Endothelial cell of umbilical vein (primary cell): ENCODE measurements at regions not wholly inside any gene's neighbourhood (a gene's known extent, or its start where the extent isn't known, plus 50 kb on each side); places are given as distances from the start of the nearest gene placed in this dataset.
"Not testable (repeated sequence)": the region's sequence is repeated elsewhere in the genome, so short reads cannot be mapped to it uniquely, and the experiment has no call there.

ENCODE experiments used
- BruUV-seq: library from RNA; stranded (reverse); fragments of 400-500 nt; replicated peaks from 2 replicates; lab custom pipeline; 2021; lab: Mats Ljungman, UMichigan
- CTCF ChIA-PET: fragments of 300-600, 350-600 bp; sonication (Branson Sonifier 250); formaldehyde crosslinking; loops from one replicate; lab custom pipeline; 2021; ENCODE audit warnings: antibody characterized with exemption, inconsistent platforms; lab: Charles Lee
- POLR2A ChIA-PET: fragments of 300-600, 350-600 bp; sonication (Branson Sonifier 250); formaldehyde crosslinking; loops from one replicate; lab custom pipeline; 2021; ENCODE audit warnings: antibody characterized with exemption, inconsistent platforms; lab: Charles Lee
- DNase-seq: peaks from one replicate; pipeline ENCODE4 v3.0.0-alpha.2; 2011; ENCODE audit warnings: low read depth, low spot score
- FAIRE-seq: peaks from 2 replicates; lab custom pipeline; 2011; peaks lifted over from hg19 to GRCh38; lab: Jason Lieb, UNC
- H2AFZ ChIP-seq: 2 replicates; pipeline ENCODE4 v1.6.0; 2012; ENCODE audit warnings: low read depth, low read length, control low read depth, inconsistent platforms
- H3K27ac ChIP-seq: 2 replicates; pipeline ENCODE4 v1.5.1; 2011; ENCODE audit warnings: low read depth, mild to moderate bottlenecking, control low read depth, low read length, moderate library complexity; ENCODE audit not compliant: insufficient read depth
- H3K27me3 ChIP-seq, 2 experiments: 2 replicates each; pipeline versions ENCODE4 v1.6.0 to v1.6.1; 2011; ENCODE audit warnings: low read length in 2 of 2, mixed read lengths in 1 of 2; ENCODE audit not compliant: control insufficient read depth in 2 of 2, insufficient read depth in 2 of 2
- H3K36me3 ChIP-seq, 2 experiments: 2 replicates in 1 of 2; 3 replicates in 1 of 2; pipeline ENCODE4 v1.5.1; 2011; ENCODE audit warnings: low read length in 2 of 2, mild to moderate bottlenecking in 1 of 2, moderate library complexity in 1 of 2; ENCODE audit not compliant: control insufficient read depth in 2 of 2, insufficient read depth in 2 of 2; ENCODE audit errors: extremely low read depth in 1 of 2
- H3K4me1 ChIP-seq: 3 replicates; pipeline ENCODE4 v1.5.1; 2011; ENCODE audit warnings: mild to moderate bottlenecking, low read length; ENCODE audit not compliant: control insufficient read depth, insufficient read depth; ENCODE audit errors: extremely low read depth
- H3K4me2 ChIP-seq: 2 replicates; pipeline ENCODE4 v1.6.1; 2011; ENCODE audit warnings: low read length, control low read depth, mixed read lengths; ENCODE audit not compliant: insufficient read depth
- H3K4me3 ChIP-seq, 3 experiments: fragments of 200-600 bp in 1 of 3; sonication (generic), shearing (Covaris generic) in 1 of 3; replicated peaks in 1 of 3; 2 replicates each; pipeline ENCODE4 v1.5.1; 2011 to 2016; ENCODE audit warnings: control low read depth in 3 of 3, low read length in 3 of 3, mild to moderate bottlenecking in 2 of 3, inconsistent platforms in 1 of 3, low read depth in 1 of 3, moderate library complexity in 1 of 3; ENCODE audit not compliant: insufficient read depth in 1 of 3
- H3K79me2 ChIP-seq: 2 replicates; pipeline ENCODE4 v1.6.0; 2012; ENCODE audit warnings: low read length, inconsistent platforms; ENCODE audit not compliant: control insufficient read depth, insufficient read depth
- H3K9ac ChIP-seq: replicated peaks from 2 replicates; pipeline ENCODE3; 2011; ENCODE audit warnings: low read length, control low read depth; ENCODE audit not compliant: insufficient read depth; ENCODE audit errors: extremely low read depth
- H3K9me1 ChIP-seq: replicated peaks from 3 replicates; pipeline ENCODE4 v1.6.0; 2011; ENCODE audit warnings: mild to moderate bottlenecking, low read length; ENCODE audit not compliant: control insufficient read depth, insufficient read depth; ENCODE audit errors: extremely low read depth
- H3K9me3 ChIP-seq: replicated peaks from 2 replicates; pipeline ENCODE4 v1.5.1; 2012; ENCODE audit warnings: low read length, inconsistent platforms; ENCODE audit not compliant: control insufficient read depth, insufficient read depth
- H4K20me1 ChIP-seq: replicated peaks from 2 replicates; pipeline ENCODE3; 2011; ENCODE audit warnings: mild to moderate bottlenecking, low read length; ENCODE audit not compliant: control insufficient read depth, insufficient read depth; ENCODE audit errors: extremely low read depth
- EZH2 ChIP-seq: IDR thresholded peaks from 2 replicates; pipeline ENCODE4 v1.6.1; 2012; ENCODE audit warnings: borderline replicate concordance, low read depth, mild to moderate bottlenecking, moderate library complexity, low read length, inconsistent platforms; ENCODE audit not compliant: severe bottlenecking
- FOS ChIP-seq: IDR thresholded peaks from 2 replicates; pipeline ENCODE4 v1.6.1; 2011; ENCODE audit warnings: mild to moderate bottlenecking, low read length, moderate library complexity, borderline replicate concordance; ENCODE audit not compliant: insufficient read depth
- GATA2 ChIP-seq: IDR thresholded peaks from 2 replicates; pipeline ENCODE4 v1.7.0; 2011; ENCODE audit warnings: low read depth, mild to moderate bottlenecking, moderate library complexity, mixed read lengths, low read length; ENCODE audit not compliant: insufficient read length, insufficient read depth
- JUN ChIP-seq: IDR thresholded peaks from 2 replicates; pipeline ENCODE4 v1.6.1; 2011; ENCODE audit warnings: borderline replicate concordance, low read depth; ENCODE audit not compliant: insufficient read length, insufficient read depth
- MYC ChIP-seq: IDR thresholded peaks from one replicate; pipeline ENCODE4 v1.6.1; 2011; ENCODE audit warnings: mild to moderate bottlenecking, low read depth, low read length
- POLR2A ChIP-seq: IDR thresholded peaks from 2 replicates; pipeline ENCODE4 v1.6.1; 2012; ENCODE audit warnings: low read depth, mild to moderate bottlenecking, control low read depth, low read length
- POLR2AphosphoS5 ChIP-seq: IDR thresholded peaks from 2 replicates; pipeline ENCODE4 v1.6.1; 2012; ENCODE audit warnings: low read depth, mild to moderate bottlenecking, control low read depth, low read length, moderate library complexity; ENCODE audit not compliant: insufficient read depth
- dilution Hi-C: fragments of 300-500 bp; cut with MboI; formaldehyde crosslinking; loops from one replicate; pipeline ENCODE4 v1.15.0; 2019; ENCODE audit warnings: low sequenced_read_pairs; ENCODE audit not compliant: extremely low pct_ligation_motif_present
- intact Hi-C: fragments of 100-400 bp; cut with micrococcal nuclease; formaldehyde crosslinking; loops from one replicate; pipeline ENCODE4 v1.10.0; 2022
- TF ChIP-seq, protein P1 (sequence below), 2 donors: IDR thresholded peaks; 1 replicate in 1 of 2; 2 replicates in 1 of 2; pipeline ENCODE4 v1.5.1; 2011; ENCODE audit warnings: low read length in 2 of 2, mild to moderate bottlenecking in 2 of 2, moderate library complexity in 2 of 2, control low read depth in 1 of 2, inconsistent platforms in 1 of 2, low read depth in 1 of 2; ENCODE audit not compliant: insufficient read depth in 1 of 2; ENCODE audit errors: extremely low read depth in 1 of 2
- TF ChIP-seq, protein P2 (sequence below): IDR thresholded peaks from 2 replicates; pipeline ENCODE4 v1.6.1; 2011; ENCODE audit not compliant: insufficient read depth, insufficient read length

DNA sequence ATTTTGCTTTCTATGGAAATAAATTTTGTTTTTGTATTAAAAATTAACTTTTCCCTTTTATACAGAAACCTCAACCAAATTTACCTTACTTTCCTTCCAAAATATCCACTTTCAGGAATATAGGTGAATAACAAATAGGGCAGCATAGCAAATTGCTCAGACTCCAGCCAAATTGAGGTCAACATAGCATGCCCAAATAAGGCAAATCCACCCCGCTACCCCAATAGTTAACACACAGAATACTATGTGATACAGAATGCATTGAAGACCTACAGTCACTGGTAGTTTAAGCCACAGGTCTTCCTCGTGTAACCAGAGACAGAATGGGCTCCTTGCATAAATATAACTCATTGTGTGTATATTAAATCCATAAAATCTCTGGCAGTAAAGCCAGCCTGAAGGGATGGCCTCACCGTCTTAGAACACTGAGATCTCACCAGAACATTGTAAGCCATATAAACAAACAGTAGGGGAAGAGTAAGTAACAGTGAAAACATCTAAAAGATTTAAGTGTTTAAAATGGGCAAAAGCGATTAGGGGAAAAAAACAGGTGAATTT is 72.2 kb downstream of the PMAIP1 start:
- H3K4me3 ChIP-seq: no peak overlapping the region
- dilution Hi-C loops: no loop called here

DNA sequence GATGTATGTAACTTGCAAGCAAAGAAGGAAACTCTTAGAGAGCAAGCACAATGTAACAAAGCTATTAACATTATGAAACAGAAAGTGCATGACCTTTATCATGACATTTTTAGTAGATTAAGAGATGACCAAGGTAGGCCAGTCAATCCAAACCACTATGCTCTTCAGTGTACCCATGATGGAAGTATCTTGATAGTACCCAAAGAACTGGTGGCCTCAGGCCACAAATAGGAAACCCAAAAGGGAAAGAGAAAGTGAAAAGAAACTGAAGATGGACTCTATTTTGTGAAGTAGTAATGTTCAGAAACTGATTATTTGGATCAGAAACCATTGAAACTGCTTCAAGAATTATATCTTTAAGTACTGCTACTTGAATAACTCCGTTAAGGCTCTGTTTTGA is 71.3 kb downstream of the PMAIP1 start:
- dilution Hi-C loops, POLR2A ChIA-PET, DNase-seq, H3K4me2 ChIP-seq, H3K27ac ChIP-seq, H3K4me3 ChIP-seq, H3K36me3 ChIP-seq, intact Hi-C loops, H3K9ac ChIP-seq, H3K79me2 ChIP-seq, H2AFZ ChIP-seq, BruUV-seq, FAIRE-seq, H3K9me3 ChIP-seq, H4K20me1 ChIP-seq, H3K4me1 ChIP-seq, H3K9me1 ChIP-seq: not testable (repeated sequence)
- CTCF ChIA-PET: interaction anchor here (1.0 kb wide), 1 partner anchor 13 kb away, joined by 3 read pairs; no protein-coding TSS in a partner anchor
- H3K27me3 ChIP-seq: peaks cover 16 to 36% of the 10 kb centered on the region in 2 experiments

More for the DNA sequence above, 72.2 kb downstream of the PMAIP1 start:
- Histone ChIP-seq H2AFZ (no peak overlapping the region), H3K4me2 (no peak overlapping the region), H3K27me3 (peaks cover 15 to 32% of the 10 kb centered on the region in 2 experiments), H3K36me3 (no peaks in the 10 kb centered on the region), H3K79me2 (no peaks in the 10 kb centered on the region), H3K9ac (no peak overlapping the region), H3K27ac (no peak overlapping the region), H4K20me1 (no peaks in the 10 kb centered on the region), H3K9me3 (no peaks in the 10 kb centered on the region), H3K9me1 (no peaks in the 10 kb centered on the region), H3K4me1 (no peaks in the 10 kb centered on the region)
- FAIRE-seq (no peak), DNase-seq (no peak)
- BruUV-seq: no TSS peak
- POLR2A ChIA-PET: no interaction called here
- CTCF ChIA-PET: no interaction called here
- TF ChIP-seq POLR2AphosphoS5 (no peak), FOS (no peak), JUN (no peak), EZH2 (no peak), POLR2A (no peak), GATA2 (no peak), MYC (no peak)
- TF ChIP-seq, protein P1, sequence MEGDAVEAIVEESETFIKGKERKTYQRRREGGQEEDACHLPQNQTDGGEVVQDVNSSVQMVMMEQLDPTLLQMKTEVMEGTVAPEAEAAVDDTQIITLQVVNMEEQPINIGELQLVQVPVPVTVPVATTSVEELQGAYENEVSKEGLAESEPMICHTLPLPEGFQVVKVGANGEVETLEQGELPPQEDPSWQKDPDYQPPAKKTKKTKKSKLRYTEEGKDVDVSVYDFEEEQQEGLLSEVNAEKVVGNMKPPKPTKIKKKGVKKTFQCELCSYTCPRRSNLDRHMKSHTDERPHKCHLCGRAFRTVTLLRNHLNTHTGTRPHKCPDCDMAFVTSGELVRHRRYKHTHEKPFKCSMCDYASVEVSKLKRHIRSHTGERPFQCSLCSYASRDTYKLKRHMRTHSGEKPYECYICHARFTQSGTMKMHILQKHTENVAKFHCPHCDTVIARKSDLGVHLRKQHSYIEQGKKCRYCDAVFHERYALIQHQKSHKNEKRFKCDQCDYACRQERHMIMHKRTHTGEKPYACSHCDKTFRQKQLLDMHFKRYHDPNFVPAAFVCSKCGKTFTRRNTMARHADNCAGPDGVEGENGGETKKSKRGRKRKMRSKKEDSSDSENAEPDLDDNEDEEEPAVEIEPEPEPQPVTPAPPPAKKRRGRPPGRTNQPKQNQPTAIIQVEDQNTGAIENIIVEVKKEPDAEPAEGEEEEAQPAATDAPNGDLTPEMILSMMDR (IDR thresholded peaks at IDR 0.05; ENCODE audit: extremely low read depth in 1 of 2, insufficient read depth in 1 of 2, low read depth in 1 of 2, low read length in 2 of 2): no peak
- TF ChIP-seq, protein P2, sequence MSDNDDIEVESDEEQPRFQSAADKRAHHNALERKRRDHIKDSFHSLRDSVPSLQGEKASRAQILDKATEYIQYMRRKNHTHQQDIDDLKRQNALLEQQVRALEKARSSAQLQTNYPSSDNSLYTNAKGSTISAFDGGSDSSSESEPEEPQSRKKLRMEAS: no peak
- intact Hi-C loops: no loop called here

DNA sequence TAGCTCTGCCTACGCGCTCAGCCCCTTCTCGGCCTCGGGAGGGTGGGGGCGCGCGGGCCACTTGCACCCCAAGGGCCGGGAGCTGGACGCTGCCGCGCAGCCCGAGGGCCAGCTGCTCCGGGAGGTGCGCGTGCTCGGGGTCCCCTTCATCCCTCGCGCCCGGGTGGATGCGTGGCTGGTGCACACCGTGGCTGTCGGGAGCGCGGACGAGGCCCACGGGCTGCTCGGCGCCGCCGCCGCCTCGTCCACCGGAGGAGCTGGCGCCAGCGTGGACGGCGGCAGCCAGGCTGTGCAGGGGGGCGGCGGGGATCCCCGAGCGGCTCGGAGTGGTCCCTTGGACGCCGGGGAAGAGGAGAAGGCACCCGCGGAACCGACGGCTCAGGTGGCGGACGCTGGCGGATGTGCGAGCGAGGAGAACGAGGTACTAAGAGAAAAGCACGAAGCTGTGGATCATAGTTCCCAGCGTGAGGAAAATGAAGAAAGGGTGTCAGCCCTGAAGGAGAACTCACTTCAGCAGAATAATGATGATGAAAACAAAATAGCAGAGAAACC is 69.8 kb downstream of the PMAIP1 start:
- H3K4me1 ChIP-seq, intact Hi-C loops, H2AFZ ChIP-seq, H3K4me2 ChIP-seq, H3K9ac ChIP-seq, DNase-seq, POLR2A ChIA-PET, H3K36me3 ChIP-seq, H3K9me1 ChIP-seq, BruUV-seq, FAIRE-seq, H3K27ac ChIP-seq, H4K20me1 ChIP-seq, H3K4me3 ChIP-seq, H3K9me3 ChIP-seq, dilution Hi-C loops, H3K79me2 ChIP-seq: not testable (repeated sequence)
- CTCF ChIA-PET: interaction anchor here (1.2 kb wide), 1 partner anchor 129 kb away, joined by 3 read pairs; no protein-coding TSS in a partner anchor
- peaks cover 21 to 44% of the 10 kb centered on the region in 2 experiments for H3K27me3 ChIP-seq
